Parathyroid adenoma (tissue), 2 donors: ENCODE measurements at regions not wholly inside any gene's neighbourhood (a gene's known extent, or its start where the extent isn't known, plus 50 kb on each side); places are given as distances from the start of the nearest gene placed in this dataset.

Source experiments
- H2AFZ ChIP-seq: fragments of 300-600 bp; sonication (generic); one replicate; pipeline ENCODE4 v1.7.0; 2017; ENCODE audit warnings: antibody characterized with exemption, mild to moderate bottlenecking
- H3K27ac ChIP-seq: fragments of 300-600 bp; sonication (generic); one replicate; pipeline ENCODE4 v1.7.0; 2017
- H3K27me3 ChIP-seq: fragments of 300-600 bp; sonication (generic); one replicate; pipeline ENCODE4 v1.7.0; 2017; ENCODE audit warnings: low read length; ENCODE audit not compliant: control insufficient read depth, insufficient read depth
- H3K36me3 ChIP-seq: fragments of 300-600 bp; sonication (generic); one replicate; pipeline ENCODE4 v1.7.0; 2017; ENCODE audit warnings: low read length; ENCODE audit not compliant: control insufficient read depth, insufficient read depth
- H3K4me1 ChIP-seq: fragments of 300-600 bp; sonication (generic); one replicate; pipeline ENCODE4 v1.7.0; 2017; ENCODE audit warnings: control low read depth
- H3K4me2 ChIP-seq: fragments of 300-600 bp; sonication (generic); one replicate; pipeline ENCODE4 v1.7.0; 2017; ENCODE audit warnings: low read length
- H3K4me3 ChIP-seq: fragments of 300-600 bp; sonication (generic); one replicate; pipeline ENCODE4 v1.7.0; 2017; ENCODE audit warnings: low read depth, low read length
- H3K79me2 ChIP-seq: fragments of 300-600 bp; sonication (generic); one replicate; pipeline ENCODE4 v1.7.0; 2017; ENCODE audit warnings: control low read depth
- H3K9ac ChIP-seq: fragments of 300-600 bp; sonication (generic); one replicate; pipeline ENCODE4 v1.7.0; 2017; ENCODE audit warnings: mild to moderate bottlenecking
- H3K9me3 ChIP-seq: fragments of 300-600 bp; sonication (generic); one replicate; pipeline ENCODE4 v1.7.0; 2017; ENCODE audit warnings: low read length; ENCODE audit not compliant: control insufficient read depth
- CTCF ChIP-seq: fragments of 300-600 bp; sonication (generic); IDR thresholded peaks from one replicate; pipeline ENCODE4 v1.7.0; 2017; ENCODE audit warnings: antibody characterized with exemption, mild to moderate bottlenecking
- donor health status: primary hyperparathyroidism.

- no peaks in the 10 kb centered on the region for H3K4me1 ChIP-seq
- no peaks in the 10 kb centered on the region for H3K36me3 ChIP-seq
- no peaks in the 10 kb centered on the region for H3K79me2 ChIP-seq
- TF ChIP-seq CTCF: no peak
- H2AFZ ChIP-seq: no peak overlapping the region
- H3K9ac ChIP-seq: no peak overlapping the region
- H3K4me2 ChIP-seq: no peak overlapping the region
- H3K27ac ChIP-seq: no peak overlapping the region
- H3K9me3 ChIP-seq: no peaks in the 10 kb centered on the region
- no peaks in the 10 kb centered on the region for H3K27me3 ChIP-seq
- no peak overlapping the region for H3K4me3 ChIP-seq
These were observed 908.4 kb upstream of the ADGRL4 start for GRCh38 chr1:79914896-79915295.

DNA sequence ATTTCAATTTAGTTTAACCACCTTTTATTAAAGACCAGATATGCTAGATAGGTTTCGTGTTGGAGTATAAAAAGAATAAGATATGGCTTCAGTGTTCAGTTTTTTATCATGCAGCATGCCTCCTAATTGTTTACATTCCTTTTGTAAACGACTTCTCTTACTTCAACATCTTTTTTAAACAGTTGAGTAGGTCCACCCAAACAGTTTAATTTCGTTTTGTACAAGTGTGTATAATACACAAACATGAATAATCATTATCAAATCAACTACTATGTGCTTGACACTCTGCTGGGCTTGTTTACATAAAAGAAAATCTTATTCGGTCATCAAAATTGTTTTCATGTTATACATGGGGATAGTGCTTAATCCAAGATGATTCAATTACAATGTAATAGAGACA, 906.3 kb upstream of the ADGRL4 start:
- no peaks in the 10 kb centered on the region for H3K9me3 ChIP-seq
- no peak overlapping the region for H3K4me2 ChIP-seq
- no peak overlapping the region for H3K9ac ChIP-seq
- TF ChIP-seq CTCF: no peak
- no peaks in the 10 kb centered on the region for H3K27me3 ChIP-seq
- H3K27ac ChIP-seq: no peak overlapping the region
- H3K36me3 ChIP-seq: no peaks in the 10 kb centered on the region
- H3K79me2 ChIP-seq: no peaks in the 10 kb centered on the region
- H3K4me1 ChIP-seq: no peaks in the 10 kb centered on the region
- H2AFZ ChIP-seq: no peak overlapping the region
- H3K4me3 ChIP-seq: no peak overlapping the region

DNA sequence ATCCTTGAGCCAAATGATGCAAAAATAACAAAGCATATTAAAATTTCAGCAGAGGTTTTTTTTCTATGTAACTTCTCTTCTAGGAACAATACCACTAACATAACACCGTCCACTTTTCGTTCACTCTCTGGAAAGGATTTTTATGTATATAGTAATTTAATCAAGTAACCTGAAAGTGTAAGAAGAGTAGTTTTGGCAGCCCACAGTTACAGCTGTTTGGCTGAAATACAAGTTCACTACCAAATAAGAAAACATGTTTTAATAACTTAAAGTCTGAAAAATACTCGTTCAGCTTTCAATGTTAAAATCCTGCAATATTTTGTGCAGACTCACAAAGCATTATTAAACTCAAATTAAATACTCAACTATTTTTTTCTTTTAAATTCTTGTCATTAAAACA, 896.8 kb upstream of the ADGRL4 start:
- H3K27ac ChIP-seq: no peak overlapping the region
- no peak overlapping the region for H2AFZ ChIP-seq
- H3K4me1 ChIP-seq: no peaks in the 10 kb centered on the region
- H3K79me2 ChIP-seq: no peaks in the 10 kb centered on the region
- H3K36me3 ChIP-seq: no peaks in the 10 kb centered on the region
- no peak overlapping the region for H3K4me3 ChIP-seq
- no peak overlapping the region for H3K4me2 ChIP-seq
- H3K9ac ChIP-seq: no peak overlapping the region
- TF ChIP-seq CTCF: no peak
- no peaks in the 10 kb centered on the region for H3K9me3 ChIP-seq
- H3K27me3 ChIP-seq: no peaks in the 10 kb centered on the region

GRCh38 chr1:79902418-79902817, 895.9 kb upstream of the ADGRL4 start:
- H3K4me1 ChIP-seq: no peaks in the 10 kb centered on the region
- H3K4me3 ChIP-seq: no peak overlapping the region
- no peaks in the 10 kb centered on the region for H3K9me3 ChIP-seq
- no peak overlapping the region for H3K27ac ChIP-seq
- no peaks in the 10 kb centered on the region for H3K27me3 ChIP-seq
- no peak overlapping the region for H3K9ac ChIP-seq
- H3K36me3 ChIP-seq: no peaks in the 10 kb centered on the region
- TF ChIP-seq CTCF: no peak
- H3K4me2 ChIP-seq: no peak overlapping the region
- H2AFZ ChIP-seq: no peak overlapping the region
- no peaks in the 10 kb centered on the region for H3K79me2 ChIP-seq

DNA sequence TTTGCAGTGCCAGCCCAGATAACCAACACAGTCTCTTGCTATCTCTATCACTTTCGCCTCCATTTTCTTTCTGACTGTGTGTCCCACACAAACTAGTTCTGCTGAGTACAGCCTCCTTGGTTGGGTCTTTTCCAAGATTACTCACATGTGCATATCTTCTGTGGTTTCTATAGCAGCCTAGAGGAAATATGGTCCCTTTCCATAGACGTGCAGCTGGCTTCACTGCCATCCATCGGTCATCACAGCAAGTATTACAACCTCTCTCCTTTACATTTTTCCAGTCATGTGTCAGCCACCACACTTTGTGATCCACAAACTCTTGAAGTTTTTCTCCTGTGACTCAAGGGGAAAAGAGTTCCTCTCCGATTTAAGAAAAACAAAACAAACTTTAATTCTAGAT, 893.4 kb upstream of the ADGRL4 start:
- Histone ChIP-seq H3K4me1 (no peaks in the 10 kb centered on the region), H2AFZ (no peak overlapping the region), H3K27me3 (no peaks in the 10 kb centered on the region), H3K36me3 (no peaks in the 10 kb centered on the region), H3K9me3 (no peaks in the 10 kb centered on the region), H3K4me2 (no peak overlapping the region), H3K9ac (no peak overlapping the region), H3K27ac (no peak overlapping the region), H3K4me3 (no peak overlapping the region), H3K79me2 (no peaks in the 10 kb centered on the region)
- no peak for TF ChIP-seq CTCF
